Kidney (tissue), 13 donors: ENCODE measurements at regions not wholly inside any gene's neighbourhood (a gene's known extent, or its start where the extent isn't known, plus 50 kb on each side); places are given as distances from the start of the nearest gene placed in this dataset.

Experiments used
- DNase-seq, 5 donors: peaks; one replicate each; pipeline ENCODE4 v3.0.0-alpha.2; 2013 to 2020
- FAIRE-seq: peaks from 2 replicates; lab custom pipeline; 2012; peaks lifted over from hg19 to GRCh38; lab: Jason Lieb, UNC
- H3K27ac ChIP-seq, 2 donors: one replicate each; pipeline ENCODE4 v1.7.0; 2013; ENCODE audit warnings: low read depth in 2 of 2, low read length in 2 of 2, inconsistent platforms in 1 of 2
- H3K27me3 ChIP-seq: one replicate; pipeline ENCODE4 v1.7.1; 2013; ENCODE audit warnings: low read length, inconsistent platforms; ENCODE audit not compliant: control insufficient read depth, insufficient read depth
- H3K36me3 ChIP-seq, 3 donors: one replicate each; pipeline versions ENCODE4 v1.7.0 to v1.7.1; 2013; ENCODE audit warnings: low read length in 3 of 3, control low read depth in 1 of 3, inconsistent platforms in 1 of 3; ENCODE audit not compliant: insufficient read depth in 3 of 3, control insufficient read depth in 2 of 3
- H3K4me1 ChIP-seq, 3 donors: one replicate each; pipeline versions ENCODE4 v1.7.0 to v1.7.1; 2013; ENCODE audit warnings: low read length in 3 of 3, inconsistent platforms in 1 of 3, low read depth in 1 of 3; ENCODE audit not compliant: control insufficient read depth in 2 of 3, insufficient read depth in 2 of 3
- H3K4me3 ChIP-seq, 3 donors: one replicate each; pipeline versions ENCODE4 v1.7.0 to v1.8.1; 2013; ENCODE audit warnings: low read length in 3 of 3, control low read depth in 1 of 3, inconsistent platforms in 1 of 3
- H3K9ac ChIP-seq, 3 donors: one replicate each; pipeline versions ENCODE4 v1.7.0 to v1.7.1; 2013; ENCODE audit warnings: low read length in 3 of 3, control low read depth in 1 of 3, inconsistent platforms in 1 of 3
- H3K9me3 ChIP-seq, 3 donors: one replicate each; pipeline versions ENCODE4 v1.7.0 to v1.7.1; 2013; ENCODE audit warnings: low read length in 3 of 3, control low read depth in 1 of 3, inconsistent platforms in 1 of 3; ENCODE audit not compliant: control insufficient read depth in 2 of 3, insufficient read depth in 1 of 3
- intact Hi-C: fragments of 100-400 bp; cut with DNase I; formaldehyde crosslinking; loops from one replicate; pipeline ENCODE4 v1.11.1; 2022
- TF ChIP-seq, protein P1 (sequence below): IDR thresholded peaks from 3 replicates; pipeline ENCODE4 v1.5.1; 2012; ENCODE audit warnings: mild to moderate bottlenecking, moderate library complexity, borderline replicate concordance; ENCODE audit not compliant: insufficient read depth; ENCODE audit errors: extremely low read depth
- donor health status: control.
- donor health status: control.
- donor health status: control.
- donor health status: control.
- donor health status: control.
- donor health status: DM: yes; HTN: yes; CAD: no.
- donor health status: Normal renal cell carcinoma (clear cell type).

- intact Hi-C loops: no loop called here
- FAIRE-seq: no peak
- TF ChIP-seq, protein P1, sequence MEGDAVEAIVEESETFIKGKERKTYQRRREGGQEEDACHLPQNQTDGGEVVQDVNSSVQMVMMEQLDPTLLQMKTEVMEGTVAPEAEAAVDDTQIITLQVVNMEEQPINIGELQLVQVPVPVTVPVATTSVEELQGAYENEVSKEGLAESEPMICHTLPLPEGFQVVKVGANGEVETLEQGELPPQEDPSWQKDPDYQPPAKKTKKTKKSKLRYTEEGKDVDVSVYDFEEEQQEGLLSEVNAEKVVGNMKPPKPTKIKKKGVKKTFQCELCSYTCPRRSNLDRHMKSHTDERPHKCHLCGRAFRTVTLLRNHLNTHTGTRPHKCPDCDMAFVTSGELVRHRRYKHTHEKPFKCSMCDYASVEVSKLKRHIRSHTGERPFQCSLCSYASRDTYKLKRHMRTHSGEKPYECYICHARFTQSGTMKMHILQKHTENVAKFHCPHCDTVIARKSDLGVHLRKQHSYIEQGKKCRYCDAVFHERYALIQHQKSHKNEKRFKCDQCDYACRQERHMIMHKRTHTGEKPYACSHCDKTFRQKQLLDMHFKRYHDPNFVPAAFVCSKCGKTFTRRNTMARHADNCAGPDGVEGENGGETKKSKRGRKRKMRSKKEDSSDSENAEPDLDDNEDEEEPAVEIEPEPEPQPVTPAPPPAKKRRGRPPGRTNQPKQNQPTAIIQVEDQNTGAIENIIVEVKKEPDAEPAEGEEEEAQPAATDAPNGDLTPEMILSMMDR: no peak
Observed at GRCh38 chr3:177822681-177823096, 625.4 kb upstream of the TBL1XR1 start.

GRCh38 chr3:177823701-177824189, 626.5 kb upstream of the TBL1XR1 start:
- TF ChIP-seq, protein P1: no peak
- DNase-seq: no peak
- H3K27ac ChIP-seq: peak overlapping the region; percentile 61 to 94
- intact Hi-C loops: no loop called here
- no peaks in the 10 kb centered on the region for H3K27me3 ChIP-seq
- H3K4me3 ChIP-seq: no peak overlapping the region
- no peaks in the 10 kb centered on the region for H3K36me3 ChIP-seq
- no peaks in the 10 kb centered on the region for H3K9me3 ChIP-seq
- peaks cover 9 to 23% (median 13%) of the 10 kb centered on the region in 3 donors for H3K4me1 ChIP-seq
- H3K9ac ChIP-seq: peak overlapping the region in 1 of 3 donors; percentile 44
- no peak for FAIRE-seq

More at GRCh38 chr3:177822681-177823096, 625.4 kb upstream of the TBL1XR1 start:
- Histone ChIP-seq H3K9me3 (no peaks in the 10 kb centered on the region), H3K4me3 (no peak overlapping the region), H3K4me1 (peaks cover 9 to 23% (median 11%) of the 10 kb centered on the region in 3 donors), H3K9ac (no peak overlapping the region), H3K36me3 (no peaks in the 10 kb centered on the region), H3K27ac (no peak overlapping the region), H3K27me3 (no peaks in the 10 kb centered on the region)
- peak in 1 of 5 donors; percentile 54 for DNase-seq

- FAIRE-seq (no peak), DNase-seq (peak; percentile 60 to 91 (median 80))
- TF ChIP-seq, protein P1: no peak
- no peaks in the 10 kb centered on the region for H3K9me3 ChIP-seq
- intact Hi-C loops: no loop called here
- no peaks in the 10 kb centered on the region for H3K36me3 ChIP-seq
- peak overlapping the region in 1 of 3 donors; percentile 22 for H3K4me3 ChIP-seq
- H3K9ac ChIP-seq: peak overlapping the region in 1 of 3 donors; percentile 44
- H3K27me3 ChIP-seq: no peaks in the 10 kb centered on the region
- peaks cover 9 to 23% (median 13%) of the 10 kb centered on the region in 3 donors for H3K4me1 ChIP-seq
- H3K27ac ChIP-seq: peak overlapping the region; percentile 61 to 94
Observed at GRCh38 chr3:177824190-177824786, 627.0 kb upstream of the TBL1XR1 start.
